Liver (tissue), 8 donors: ENCODE measurements at regions not wholly inside any gene's neighbourhood (a gene's known extent, or its start where the extent isn't known, plus 50 kb on each side); places are given as distances from the start of the nearest gene placed in this dataset.

Experiments used
- DNase-seq: peaks from one replicate; pipeline ENCODE4 v3.0.0-alpha.2; 2017; ENCODE audit warnings: low spot score
- H3K27ac ChIP-seq, 2 donors: one replicate each; pipeline ENCODE4 v1.7.0; 2013; ENCODE audit warnings: inconsistent platforms in 2 of 2, low read length in 2 of 2, control low read depth in 1 of 2, low read depth in 1 of 2, mild to moderate bottlenecking in 1 of 2
- H3K27me3 ChIP-seq, 4 donors: one replicate each; pipeline versions ENCODE4 v1.6.1 to v1.7.0; 2013; ENCODE audit warnings: low read length in 3 of 4, inconsistent platforms in 1 of 4, mild to moderate bottlenecking in 1 of 4, moderate library complexity in 1 of 4; ENCODE audit not compliant: control insufficient read depth in 4 of 4, insufficient read depth in 4 of 4
- H3K36me3 ChIP-seq, 4 donors: one replicate each; pipeline versions ENCODE4 v1.6.1 to v1.7.0; 2013; ENCODE audit warnings: low read length in 3 of 4, mild to moderate bottlenecking in 3 of 4, low read depth in 1 of 4, moderate library complexity in 1 of 4; ENCODE audit not compliant: control insufficient read depth in 4 of 4, insufficient read depth in 3 of 4
- H3K4me1 ChIP-seq, 4 donors: one replicate each; pipeline versions ENCODE4 v1.6.1 to v1.7.0; 2013; ENCODE audit warnings: low read length in 3 of 4, mild to moderate bottlenecking in 3 of 4, moderate library complexity in 1 of 4; ENCODE audit not compliant: control insufficient read depth in 4 of 4, insufficient read depth in 4 of 4
- H3K4me3 ChIP-seq, 3 donors: one replicate each; pipeline versions ENCODE4 v1.6.1 to v1.7.0; 2013; ENCODE audit warnings: low read length in 3 of 3, control low read depth in 1 of 3, low read depth in 1 of 3, mild to moderate bottlenecking in 1 of 3
- H3K9ac ChIP-seq, 2 donors: one replicate each; pipeline ENCODE4 v1.7.0; 2013; ENCODE audit warnings: low read length in 2 of 2, mild to moderate bottlenecking in 2 of 2, moderate library complexity in 2 of 2, control low read depth in 1 of 2, low read depth in 1 of 2
- H3K9me3 ChIP-seq, 4 donors: one replicate each; pipeline versions ENCODE4 v1.6.1 to v1.7.0; 2013; ENCODE audit warnings: low read length in 3 of 4; ENCODE audit not compliant: control insufficient read depth in 4 of 4
- CTCF ChIP-seq: fragments of 150-350 bp; IDR thresholded peaks from 2 replicates; pipeline ENCODE4 v1.5.1; 2017; ENCODE audit warnings: improper control_type of control experiment, low read depth, low read length; ENCODE audit not compliant: missing input control
- EGR1 ChIP-seq, 2 donors: IDR thresholded peaks; 2 replicates each; pipeline ENCODE4 v1.6.1; 2016 to 2018; ENCODE audit warnings: antibody characterized with exemption in 2 of 2, low read depth in 2 of 2
- FOXA1 ChIP-seq: IDR thresholded peaks from 2 replicates; pipeline ENCODE4 v1.6.1; 2016; ENCODE audit warnings: antibody characterized with exemption
- FOXA2 ChIP-seq: IDR thresholded peaks from 2 replicates; pipeline ENCODE4 v1.6.1; 2016; ENCODE audit warnings: antibody characterized with exemption
- GABPA ChIP-seq, 2 donors: IDR thresholded peaks in 1 of 2; conservative IDR thresholded peaks in 1 of 2; 2 replicates each; pipeline ENCODE4 v1.6.1; 2016; ENCODE audit warnings: antibody characterized with exemption in 2 of 2, mild to moderate bottlenecking in 1 of 2, moderate library complexity in 1 of 2
- HNF4A ChIP-seq, 2 donors: conservative IDR thresholded peaks; 2 replicates each; pipeline ENCODE4 v1.6.1; 2016; ENCODE audit warnings: antibody characterized with exemption in 2 of 2, mild to moderate bottlenecking in 2 of 2
- HNF4G ChIP-seq: IDR thresholded peaks from 2 replicates; pipeline ENCODE4 v1.6.1; 2016; ENCODE audit warnings: antibody characterized with exemption
- MAX ChIP-seq: IDR thresholded peaks from 2 replicates; pipeline ENCODE4 v1.6.1; 2016; ENCODE audit warnings: antibody characterized with exemption
- NR2F2 ChIP-seq: IDR thresholded peaks from 2 replicates; pipeline ENCODE4 v1.6.1; 2016; ENCODE audit warnings: antibody characterized with exemption
- RAD21 ChIP-seq, 2 donors: IDR thresholded peaks; 2 replicates each; pipeline ENCODE4 v1.6.1; 2016; ENCODE audit warnings: antibody characterized with exemption in 2 of 2, mild to moderate bottlenecking in 2 of 2
- REST ChIP-seq: IDR thresholded peaks from 2 replicates; pipeline ENCODE4 v1.6.1; 2016; ENCODE audit warnings: antibody characterized with exemption, mild to moderate bottlenecking
- RXRA ChIP-seq, 2 donors: IDR thresholded peaks; 2 replicates each; pipeline ENCODE4 v1.6.1; 2017 to 2018; ENCODE audit warnings: antibody characterized with exemption in 2 of 2, mild to moderate bottlenecking in 1 of 2
- SP1 ChIP-seq: IDR thresholded peaks from 2 replicates; pipeline ENCODE4 v1.6.1; 2018; ENCODE audit warnings: antibody characterized with exemption, mild to moderate bottlenecking
- TAF1 ChIP-seq: conservative IDR thresholded peaks from 2 replicates; pipeline ENCODE4 v1.6.1; 2016; ENCODE audit warnings: antibody characterized with exemption, mild to moderate bottlenecking
- YY1 ChIP-seq: IDR thresholded peaks from 2 replicates; pipeline ENCODE4 v1.6.1; 2016; ENCODE audit warnings: antibody characterized with exemption, mild to moderate bottlenecking
- ZBTB33 ChIP-seq: IDR thresholded peaks from 2 replicates; pipeline ENCODE4 v1.6.1; 2016; ENCODE audit warnings: antibody characterized with exemption
- WGBS: extraction: QIAGEN DNeasy Blood & Tissue Kit; methylation state at CpG from one replicate; pipeline ENCODE4 v1.1.7; 2013; 5-methylcytosine and 5-hydroxymethylcytosine counted together
- donor health status: healthy.
- donor health status: healthy.
- donor health status: healthy.
- donor health status: healthy.
- donor health status: healthy.

GRCh38 chr11:100472727-100473389 is 214.2 kb upstream of the ARHGAP42 start:
- Histone ChIP-seq H3K4me1 (peaks cover 0 to 1% (median 0%) of the 10 kb centered on the region in 4 donors), H3K9me3 (no peaks in the 10 kb centered on the region), H3K27ac (no peak overlapping the region), H3K4me3 (no peak overlapping the region), H3K36me3 (no peaks in the 10 kb centered on the region), H3K9ac (no peak overlapping the region), H3K27me3 (no peaks in the 10 kb centered on the region)
- no peak for DNase-seq
- 52% methylated on average over 2 of the region's 2 CpGs for WGBS
- no peak for TF ChIP-seq MAX

GRCh38 chr11:100473390-100473740 is 213.7 kb upstream of the ARHGAP42 start:
- Histone ChIP-seq H3K9me3 (no peaks in the 10 kb centered on the region), H3K36me3 (no peaks in the 10 kb centered on the region), H3K4me3 (no peak overlapping the region), H3K27me3 (no peaks in the 10 kb centered on the region), H3K4me1 (no peaks in the 10 kb centered on the region), H3K27ac (no peak overlapping the region), H3K9ac (no peak overlapping the region)
- WGBS, result 75% methylated on average over 1 of the region's 1 CpG
- TF ChIP-seq HNF4G (no peak), SP1 (no peak), MAX (no peak), TAF1 (no peak)
- DNase-seq, result no peak

GRCh38 chr11:100484948-100485347 is 202.1 kb upstream of the ARHGAP42 start:
- WGBS, result 57% methylated on average over 2 of the region's 2 CpGs
- no peaks in the 10 kb centered on the region for H3K9me3 ChIP-seq
- no peaks in the 10 kb centered on the region for H3K27me3 ChIP-seq
- no peak overlapping the region for H3K9ac ChIP-seq
- H3K4me1 ChIP-seq, result no peaks in the 10 kb centered on the region
- H3K27ac ChIP-seq, result no peak overlapping the region
- DNase-seq, result no peak
- H3K4me3 ChIP-seq, result no peak overlapping the region
- TF ChIP-seq ZBTB33 (no peak), REST (no peak), FOXA1 (no peak), NR2F2 (no peak), RXRA (IDR thresholded peaks at IDR 0.05) (no peak), EGR1 (IDR thresholded peaks at IDR 0.05; ENCODE audit: low read depth in 2 of 2) (no peak), MAX (no peak), CTCF (no peak), RAD21 (IDR thresholded peaks at IDR 0.05) (no peak), GABPA (IDR thresholded peaks at IDR 0.05 in 1 of 2, conservative IDR thresholded peaks at IDR 0.05 in 1 of 2) (no peak), FOXA2 (no peak), YY1 (no peak), HNF4G (no peak), HNF4A (conservative IDR thresholded peaks at IDR 0.05) (no peak)
- no peaks in the 10 kb centered on the region for H3K36me3 ChIP-seq
